GM03348 (cell line): ENCODE measurements at regions not wholly inside any gene's neighbourhood (a gene's known extent, or its start where the extent isn't known, plus 50 kb on each side); places are given as distances from the start of the nearest gene placed in this dataset.

Experiments used
- DNase-seq: peaks from one replicate; pipeline ENCODE4 v3.0.0; 2012; ENCODE audit warnings: low spot score

- DNase-seq = peak; percentile 14
Observed at GRCh38 chr10:34866848-34867247, 51.8 kb upstream of the PARD3 start.
